DMS114 treated with DMSO at 0.1 percent for 48 hours (cell line): ENCODE measurements at regions not wholly inside any gene's neighbourhood (a gene's known extent, or its start where the extent isn't known, plus 50 kb on each side); places are given as distances from the start of the nearest gene placed in this dataset.

Experiments used
- DNase-seq: peaks from one replicate; lab custom pipeline; 2025; ENCODE audit not compliant: unreplicated experiment; lab: John Stamatoyannopoulos, UW

GRCh38 chr10:58885146-58885545, 291.3 kb upstream of the PHYHIPL start:
- no peak for DNase-seq

DNA sequence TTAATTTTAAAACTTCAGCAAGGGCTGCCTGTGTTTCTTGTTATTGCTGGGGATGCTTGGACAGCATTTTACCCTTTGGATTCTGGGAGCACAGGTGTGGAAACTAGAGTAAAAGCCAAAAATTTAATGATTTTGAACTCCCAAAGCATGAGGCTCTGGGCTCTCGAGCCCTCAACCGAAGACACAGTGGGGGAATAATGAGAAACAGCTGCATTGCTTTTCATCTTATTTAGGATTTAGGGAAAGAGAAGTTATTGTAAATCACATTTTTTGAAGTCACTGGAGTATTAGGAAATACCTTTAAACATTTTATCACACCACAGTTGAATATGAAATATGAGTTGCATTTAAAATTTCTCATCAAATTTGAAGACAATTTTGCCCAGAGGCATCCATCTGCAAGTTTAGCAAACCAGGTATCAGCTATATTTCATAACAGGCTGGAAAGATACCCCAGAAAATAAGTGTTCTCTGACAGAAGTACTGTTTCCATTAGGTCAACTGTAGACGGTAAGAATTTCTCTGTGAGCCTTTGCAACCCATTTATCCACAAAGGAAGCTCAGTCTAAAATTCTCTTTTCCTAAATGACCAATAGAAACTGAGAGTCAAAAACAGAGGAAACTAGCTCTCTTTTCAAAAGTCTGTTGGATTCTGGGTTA, 290.6 kb upstream of the PHYHIPL start:
- no peak for DNase-seq

- no peak for DNase-seq
Measured at GRCh38 chr10:58886406-58886805, 290.0 kb upstream of the PHYHIPL start.

DNA sequence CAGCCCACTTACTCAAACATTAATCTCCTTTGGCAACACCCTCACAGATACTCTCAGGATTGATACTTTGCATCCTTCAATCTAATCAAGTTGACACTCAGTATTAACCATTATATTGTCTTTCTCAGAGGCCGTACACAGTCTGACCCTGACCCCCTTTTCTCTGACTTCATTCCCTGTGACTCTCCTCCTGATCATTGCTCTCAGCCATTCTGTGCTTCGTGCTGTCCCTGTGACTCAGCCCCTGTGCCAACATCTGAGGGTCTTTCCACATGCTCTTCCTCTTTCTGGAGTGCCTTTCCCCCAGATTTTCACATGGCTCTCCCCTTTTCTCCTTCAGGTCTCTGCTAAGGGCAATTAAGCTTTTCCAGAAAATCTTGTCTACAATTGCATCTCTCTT, 289.0 kb upstream of the PHYHIPL start:
- no peak for DNase-seq

DNA sequence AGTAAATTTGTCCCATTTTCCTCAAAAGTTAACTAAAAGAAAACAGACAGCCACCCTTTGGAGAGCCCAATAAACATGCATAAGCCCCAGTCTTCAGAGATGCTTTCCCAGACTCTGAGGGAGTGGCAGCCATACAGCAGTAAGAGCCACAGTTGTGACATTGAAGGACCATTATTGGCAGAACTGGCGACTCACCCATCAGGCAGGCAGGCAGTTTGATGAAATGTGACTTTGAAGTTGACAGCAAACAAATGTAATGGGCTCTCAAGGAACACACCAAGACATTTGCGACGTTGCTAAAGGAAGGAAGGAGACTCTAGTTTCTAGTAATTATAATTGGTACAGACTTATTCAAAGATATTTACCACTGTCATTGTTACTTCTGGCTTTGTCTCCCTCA, 287.5 kb upstream of the PHYHIPL start:
- DNase-seq = no peak

DNA sequence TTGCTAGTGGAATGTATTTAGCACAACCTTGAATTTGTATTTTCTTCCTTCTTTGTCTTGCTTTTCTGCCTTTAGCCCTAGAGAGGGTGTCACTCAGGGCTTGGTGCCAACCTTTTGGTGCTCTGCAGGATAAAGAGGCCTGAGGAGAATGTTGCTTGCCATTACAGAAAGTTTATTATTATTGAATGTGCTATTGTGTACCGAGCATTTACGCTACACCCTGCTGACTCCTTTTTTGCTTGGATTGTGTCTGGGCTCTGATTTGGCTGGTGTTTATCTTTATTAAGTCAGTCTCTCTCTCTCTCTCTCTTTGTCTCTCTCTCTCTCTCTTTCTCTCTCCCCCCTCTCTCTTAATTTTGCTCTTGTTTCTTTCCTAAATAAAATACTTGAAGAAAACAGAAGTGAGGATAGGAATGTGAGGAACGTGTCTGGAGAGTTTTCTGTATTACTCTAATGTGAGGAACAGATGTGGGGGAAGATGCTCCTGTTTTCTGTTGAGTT, 284.4 kb upstream of the PHYHIPL start:
- DNase-seq = no peak

DNA sequence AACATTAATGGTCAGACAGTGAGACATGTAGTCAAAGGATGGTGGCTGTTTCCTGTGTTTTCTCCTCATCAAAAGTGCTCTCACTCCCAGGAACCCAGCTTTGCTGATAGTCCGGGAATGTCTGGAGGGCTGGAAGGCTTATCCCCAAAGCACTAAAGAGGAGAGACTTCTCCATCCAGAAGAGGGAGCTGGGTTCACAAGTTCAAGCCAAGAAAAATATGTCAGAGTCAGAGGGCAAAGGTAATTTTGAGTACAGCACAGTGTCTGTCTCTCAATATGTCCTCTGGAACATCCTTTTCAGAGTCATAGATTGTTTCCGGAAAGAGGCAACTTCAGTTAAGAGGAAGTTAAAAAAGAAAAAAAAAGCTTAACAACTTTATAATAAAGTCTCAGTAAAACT, 281.5 kb upstream of the PHYHIPL start:
- DNase-seq = no peak

GRCh38 chr10:58896229-58896628, 280.2 kb upstream of the PHYHIPL start:
- no peak for DNase-seq

DNA sequence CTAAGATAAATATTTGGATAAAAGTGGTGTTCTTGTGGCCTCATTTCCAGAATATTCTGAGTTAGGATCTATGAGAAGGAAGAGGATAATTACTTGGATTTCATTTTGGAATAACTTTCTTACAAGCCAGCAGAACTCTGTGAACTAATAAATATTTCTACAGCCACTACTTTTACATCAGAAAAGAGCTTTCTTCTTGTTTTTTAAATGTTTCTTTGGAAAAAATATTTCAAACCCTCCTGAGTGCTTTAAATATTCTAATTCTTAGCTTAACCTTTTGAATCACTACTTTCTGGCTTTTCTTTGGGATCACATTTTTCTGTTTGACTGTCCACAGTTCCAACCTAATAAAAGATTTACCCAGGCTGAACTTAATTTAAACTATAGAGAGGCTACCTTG, 279.2 kb upstream of the PHYHIPL start:
- DNase-seq = no peak

DNA sequence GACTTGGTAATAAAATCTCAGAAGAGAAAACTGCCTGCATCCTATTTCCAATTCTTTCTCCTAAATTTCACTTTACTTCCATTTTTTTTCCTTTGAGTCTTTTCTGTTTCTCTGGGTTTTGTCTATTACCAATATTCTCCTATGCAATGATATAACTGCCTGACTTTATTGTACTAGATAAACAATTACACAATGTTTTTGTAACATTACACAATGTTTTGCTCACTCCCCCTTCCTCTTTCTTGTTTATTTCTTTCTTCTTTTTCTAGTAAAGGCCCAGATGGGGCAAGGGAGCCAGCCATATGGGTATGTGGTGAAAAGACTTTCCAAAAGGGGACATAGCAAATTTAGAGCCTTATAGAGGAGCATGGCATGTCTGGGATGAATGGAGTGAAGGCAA, 278.7 kb upstream of the PHYHIPL start:
- no peak for DNase-seq

DNA sequence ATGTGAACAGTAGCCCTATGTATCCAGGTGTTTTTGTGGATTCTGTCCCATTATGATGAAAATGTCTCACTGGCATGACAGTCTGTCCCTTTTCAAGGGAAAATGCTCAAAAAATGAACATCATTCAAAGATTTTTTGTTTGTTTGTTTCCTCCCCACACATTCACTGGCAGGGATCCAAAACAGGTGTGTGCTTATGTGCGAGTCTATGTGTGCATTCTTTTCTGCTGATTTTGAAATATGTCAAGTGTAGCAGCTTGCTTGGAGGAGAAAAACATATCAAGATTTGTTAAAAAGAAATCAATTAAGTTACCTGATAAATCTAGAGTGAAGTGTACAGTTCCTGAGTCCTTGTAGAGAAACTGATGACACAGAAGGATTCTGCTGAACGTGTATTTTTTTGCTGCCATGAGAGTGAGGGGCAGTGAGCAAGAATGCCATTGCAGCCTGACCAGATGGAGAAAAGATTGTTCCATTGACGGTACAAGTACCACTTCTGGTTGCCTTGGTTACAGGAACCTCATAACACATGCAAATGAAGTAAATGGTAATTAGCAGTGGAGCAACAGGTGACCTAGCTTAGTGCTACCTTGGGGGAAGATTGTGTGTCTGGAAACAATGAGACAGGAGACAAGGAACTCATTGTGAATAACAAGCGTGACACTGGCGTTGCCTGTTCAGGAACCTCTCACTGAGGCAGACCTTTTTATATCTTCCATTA, 277.4 kb upstream of the PHYHIPL start:
- DNase-seq = no peak

DNA sequence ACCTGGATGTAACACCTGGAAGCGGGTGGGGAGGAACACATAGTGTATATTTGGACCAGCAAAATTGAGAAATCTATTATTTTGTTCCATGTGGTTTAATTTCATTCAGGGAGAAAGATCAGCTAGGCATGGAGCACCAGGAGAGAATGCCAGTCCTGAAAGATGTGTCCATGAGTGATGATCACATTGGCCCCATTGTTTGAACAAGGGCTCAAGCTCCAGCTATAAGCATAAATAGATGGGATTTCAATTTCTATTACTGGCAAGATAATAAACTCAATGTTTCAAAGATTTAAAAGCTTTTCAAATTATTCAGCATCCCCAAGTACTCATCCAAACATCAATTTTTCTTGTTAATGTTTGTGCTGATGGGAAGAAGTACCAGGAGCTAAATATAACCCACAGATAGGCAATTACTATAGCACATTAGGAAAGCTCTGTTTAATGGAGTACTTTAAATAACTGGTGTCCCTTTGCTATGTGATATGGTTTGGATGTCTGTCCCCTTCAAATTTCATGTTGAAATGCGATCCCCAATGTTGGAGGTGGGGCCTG, 275.3 kb upstream of the PHYHIPL start:
- no peak for DNase-seq

DNA sequence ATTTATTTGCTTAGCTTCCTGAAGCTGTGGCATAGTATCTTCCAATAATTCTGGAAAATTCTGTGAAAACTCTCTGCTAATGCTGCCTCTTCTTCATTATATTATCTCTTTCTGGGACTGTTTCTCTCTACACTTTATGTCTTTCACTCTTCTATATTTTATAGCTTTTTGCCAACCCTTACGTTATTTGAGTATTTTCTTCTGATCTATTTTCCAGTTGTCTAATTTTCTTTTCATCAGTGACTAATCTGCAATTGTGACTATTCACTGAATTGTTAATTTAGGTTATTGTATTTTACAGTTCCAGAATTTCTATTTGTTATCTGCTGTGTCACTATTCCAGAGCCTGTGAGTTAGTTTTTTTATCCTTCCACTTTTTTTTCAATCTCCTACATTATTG, 273.4 kb upstream of the PHYHIPL start:
- DNase-seq = no peak

DNA sequence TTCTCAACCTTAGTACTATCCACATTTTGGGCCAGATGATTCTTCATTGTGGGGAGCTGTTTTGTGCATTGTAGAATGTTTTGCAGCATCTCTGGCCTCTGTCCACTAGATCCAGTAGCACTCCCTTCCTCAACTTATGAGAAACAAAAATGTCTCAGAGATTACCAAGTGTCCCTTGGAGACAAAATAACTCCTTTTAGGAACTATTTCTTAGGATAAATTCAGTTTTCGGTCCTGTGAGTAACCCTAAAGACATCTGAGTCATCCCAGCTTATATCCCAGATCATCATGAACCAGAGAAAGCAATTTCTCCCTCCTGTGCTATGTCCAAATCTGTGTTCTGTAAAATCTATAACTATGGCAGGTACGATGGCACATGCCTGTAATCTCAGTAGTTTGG, 266.6 kb upstream of the PHYHIPL start:
- no peak for DNase-seq

DNA sequence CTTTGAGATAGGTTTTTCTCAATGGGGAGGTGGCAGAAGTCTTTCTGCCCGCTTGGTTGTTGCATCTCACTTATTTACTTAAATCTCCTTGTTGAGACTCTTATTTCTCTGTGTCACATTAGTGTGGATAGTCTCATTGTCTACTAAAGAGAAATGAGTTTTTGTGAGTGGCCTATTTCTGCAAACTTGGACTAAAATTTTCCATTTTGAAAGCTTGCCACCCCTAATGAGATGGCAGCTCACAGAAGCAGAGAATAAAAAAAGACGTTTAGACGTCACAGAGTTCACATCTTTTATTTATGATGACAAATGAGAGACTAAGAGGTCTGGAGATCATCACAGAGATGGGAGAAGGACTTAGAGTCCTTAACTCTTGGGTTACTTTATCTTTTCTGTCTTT, 262.7 kb upstream of the PHYHIPL start:
- DNase-seq = no peak

DNA sequence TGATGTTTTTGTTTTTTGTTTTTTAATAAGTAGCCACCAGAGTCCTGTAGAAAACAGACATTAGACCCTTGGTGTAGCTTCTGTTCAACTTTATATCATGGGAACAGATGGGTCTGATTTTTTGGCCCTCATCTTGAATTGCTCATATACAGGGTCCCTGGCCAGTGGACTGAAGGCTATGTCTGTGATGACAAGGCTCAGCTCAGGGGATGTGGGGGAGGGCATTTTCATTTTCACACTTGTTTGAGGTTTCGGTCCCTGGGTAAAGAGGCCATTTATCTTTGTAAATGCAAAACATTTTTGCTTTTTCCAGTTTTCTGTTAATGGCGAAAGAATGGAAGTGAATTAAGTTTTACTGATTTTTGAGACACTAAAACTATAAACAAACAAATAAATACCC, 257.6 kb upstream of the PHYHIPL start:
- DNase-seq = no peak

GRCh38 chr10:58919927-58920654, 256.4 kb upstream of the PHYHIPL start:
- no peak for DNase-seq

GRCh38 chr10:58920655-58921003, 255.8 kb upstream of the PHYHIPL start:
- DNase-seq = no peak

DNA sequence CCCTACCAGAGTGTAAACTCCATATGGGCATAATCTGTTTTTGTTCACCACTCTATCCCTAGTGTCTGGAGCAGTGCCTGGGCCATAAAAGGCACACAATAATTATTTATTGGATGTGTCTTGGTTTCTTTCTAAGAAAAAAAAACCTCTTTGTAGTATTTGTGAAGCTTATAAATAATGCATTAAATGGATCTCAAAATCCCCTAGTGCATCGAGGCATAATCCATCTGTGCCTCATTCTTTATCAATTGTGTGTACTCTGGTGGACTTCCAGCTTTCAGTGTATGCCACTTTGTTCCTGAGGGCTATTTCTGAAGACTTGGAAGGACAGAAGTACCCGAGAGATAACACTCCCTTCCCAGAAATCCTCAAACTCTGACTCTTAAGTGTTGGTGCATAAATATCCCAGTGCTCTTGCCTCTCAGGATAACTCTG, 255.0 kb upstream of the PHYHIPL start:
- no peak for DNase-seq

GRCh38 chr10:58925381-58925780, 251.1 kb upstream of the PHYHIPL start:
- DNase-seq = no peak

- DNase-seq = no peak
Measured at GRCh38 chr10:58930500-58930899, 245.9 kb upstream of the PHYHIPL start.

- no peak for DNase-seq
Measured at GRCh38 chr10:58932126-58932525, 244.3 kb upstream of the PHYHIPL start.
